Spleen (tissue), 7 donors: ENCODE measurements at regions not wholly inside any gene's neighbourhood (a gene's known extent, or its start where the extent isn't known, plus 50 kb on each side); places are given as distances from the start of the nearest gene placed in this dataset.

Source experiments
- POLR2AphosphoS5 ChIP-seq, 3 donors: sonication (generic); formaldehyde crosslinking; IDR thresholded peaks; one replicate each; pipeline ENCODE4 v1.5.1; 2017; ENCODE audit warnings: antibody characterized with exemption in 3 of 3
- TF ChIP-seq, protein P1 (sequence below), 11 experiments: fragments of 200-600 bp in 7 of 11; fragments of 450-650 bp in 4 of 11; sonication (generic) in 4 of 11; IDR thresholded peaks in 8 of 11; conservative IDR thresholded peaks in 3 of 11; 1 replicate in 7 of 11; 2 replicates in 4 of 11; pipeline versions ENCODE4 v1.4.0 to v1.8.0; 2016 to 2021; ENCODE audit warnings: antibody characterized with exemption in 11 of 11, inconsistent platforms in 4 of 11, mild to moderate bottlenecking in 1 of 11
- donor health status: DM: no; HTN: no; CAD: no; lungs with moderate emphysema.
- donor health status: DM: no; HTN: no; CAD: no.
- donor health status: DM: no; HTN: no; CAD: no.

DNA sequence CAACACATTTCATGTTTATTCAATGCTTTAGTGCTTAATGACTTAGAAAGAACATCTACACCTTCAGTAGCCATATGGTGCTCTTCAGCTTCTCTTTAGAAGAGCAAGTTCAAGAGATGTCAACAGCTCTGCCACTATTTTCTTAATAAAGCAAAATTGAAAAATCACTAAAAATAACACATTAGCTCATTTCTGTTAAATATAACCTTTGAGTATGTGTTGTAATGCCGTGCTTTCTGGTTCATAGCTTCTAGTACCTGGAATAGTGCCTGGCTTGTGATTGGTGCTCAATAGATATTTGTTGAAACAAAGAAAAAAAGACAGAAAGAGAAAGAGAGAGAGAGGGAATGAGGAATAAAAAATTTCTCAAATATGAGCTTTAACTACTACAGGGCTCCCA, 349.8 kb upstream of the SPRED2 start:
- TF ChIP-seq, protein P1, sequence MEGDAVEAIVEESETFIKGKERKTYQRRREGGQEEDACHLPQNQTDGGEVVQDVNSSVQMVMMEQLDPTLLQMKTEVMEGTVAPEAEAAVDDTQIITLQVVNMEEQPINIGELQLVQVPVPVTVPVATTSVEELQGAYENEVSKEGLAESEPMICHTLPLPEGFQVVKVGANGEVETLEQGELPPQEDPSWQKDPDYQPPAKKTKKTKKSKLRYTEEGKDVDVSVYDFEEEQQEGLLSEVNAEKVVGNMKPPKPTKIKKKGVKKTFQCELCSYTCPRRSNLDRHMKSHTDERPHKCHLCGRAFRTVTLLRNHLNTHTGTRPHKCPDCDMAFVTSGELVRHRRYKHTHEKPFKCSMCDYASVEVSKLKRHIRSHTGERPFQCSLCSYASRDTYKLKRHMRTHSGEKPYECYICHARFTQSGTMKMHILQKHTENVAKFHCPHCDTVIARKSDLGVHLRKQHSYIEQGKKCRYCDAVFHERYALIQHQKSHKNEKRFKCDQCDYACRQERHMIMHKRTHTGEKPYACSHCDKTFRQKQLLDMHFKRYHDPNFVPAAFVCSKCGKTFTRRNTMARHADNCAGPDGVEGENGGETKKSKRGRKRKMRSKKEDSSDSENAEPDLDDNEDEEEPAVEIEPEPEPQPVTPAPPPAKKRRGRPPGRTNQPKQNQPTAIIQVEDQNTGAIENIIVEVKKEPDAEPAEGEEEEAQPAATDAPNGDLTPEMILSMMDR (IDR thresholded peaks at IDR 0.05 in 8 of 11, conservative IDR thresholded peaks at IDR 0.05 in 3 of 11), result no peak
- TF ChIP-seq POLR2AphosphoS5 (IDR thresholded peaks at IDR 0.05), result no peak
